Endothelial cell of umbilical vein (primary cell): ENCODE measurements at regions not wholly inside any gene's neighbourhood (a gene's known extent, or its start where the extent isn't known, plus 50 kb on each side); places are given as distances from the start of the nearest gene placed in this dataset.

ENCODE experiments used
- BruUV-seq: library from RNA; stranded (reverse); fragments of 400-500 nt; replicated peaks from 2 replicates; lab custom pipeline; 2021; lab: Mats Ljungman, UMichigan
- CTCF ChIA-PET: fragments of 300-600, 350-600 bp; sonication (Branson Sonifier 250); formaldehyde crosslinking; loops from one replicate; lab custom pipeline; 2021; ENCODE audit warnings: antibody characterized with exemption, inconsistent platforms; lab: Charles Lee
- POLR2A ChIA-PET: fragments of 300-600, 350-600 bp; sonication (Branson Sonifier 250); formaldehyde crosslinking; loops from one replicate; lab custom pipeline; 2021; ENCODE audit warnings: antibody characterized with exemption, inconsistent platforms; lab: Charles Lee
- DNase-seq: peaks from one replicate; pipeline ENCODE4 v3.0.0-alpha.2; 2011; ENCODE audit warnings: low read depth, low spot score
- FAIRE-seq: peaks from 2 replicates; lab custom pipeline; 2011; peaks lifted over from hg19 to GRCh38; lab: Jason Lieb, UNC
- H2AFZ ChIP-seq: 2 replicates; pipeline ENCODE4 v1.6.0; 2012; ENCODE audit warnings: low read depth, low read length, control low read depth, inconsistent platforms
- H3K27ac ChIP-seq: 2 replicates; pipeline ENCODE4 v1.5.1; 2011; ENCODE audit warnings: low read depth, mild to moderate bottlenecking, control low read depth, low read length, moderate library complexity; ENCODE audit not compliant: insufficient read depth
- H3K27me3 ChIP-seq, 2 experiments: 2 replicates each; pipeline versions ENCODE4 v1.6.0 to v1.6.1; 2011; ENCODE audit warnings: low read length in 2 of 2, mixed read lengths in 1 of 2; ENCODE audit not compliant: control insufficient read depth in 2 of 2, insufficient read depth in 2 of 2
- H3K36me3 ChIP-seq, 2 experiments: 2 replicates in 1 of 2; 3 replicates in 1 of 2; pipeline ENCODE4 v1.5.1; 2011; ENCODE audit warnings: low read length in 2 of 2, mild to moderate bottlenecking in 1 of 2, moderate library complexity in 1 of 2; ENCODE audit not compliant: control insufficient read depth in 2 of 2, insufficient read depth in 2 of 2; ENCODE audit errors: extremely low read depth in 1 of 2
- H3K4me1 ChIP-seq: 3 replicates; pipeline ENCODE4 v1.5.1; 2011; ENCODE audit warnings: mild to moderate bottlenecking, low read length; ENCODE audit not compliant: control insufficient read depth, insufficient read depth; ENCODE audit errors: extremely low read depth
- H3K4me2 ChIP-seq: 2 replicates; pipeline ENCODE4 v1.6.1; 2011; ENCODE audit warnings: low read length, control low read depth, mixed read lengths; ENCODE audit not compliant: insufficient read depth
- H3K4me3 ChIP-seq, 3 experiments: fragments of 200-600 bp in 1 of 3; sonication (generic), shearing (Covaris generic) in 1 of 3; replicated peaks in 1 of 3; 2 replicates each; pipeline ENCODE4 v1.5.1; 2011 to 2016; ENCODE audit warnings: control low read depth in 3 of 3, low read length in 3 of 3, mild to moderate bottlenecking in 2 of 3, inconsistent platforms in 1 of 3, low read depth in 1 of 3, moderate library complexity in 1 of 3; ENCODE audit not compliant: insufficient read depth in 1 of 3
- H3K79me2 ChIP-seq: 2 replicates; pipeline ENCODE4 v1.6.0; 2012; ENCODE audit warnings: low read length, inconsistent platforms; ENCODE audit not compliant: control insufficient read depth, insufficient read depth
- H3K9ac ChIP-seq: replicated peaks from 2 replicates; pipeline ENCODE3; 2011; ENCODE audit warnings: low read length, control low read depth; ENCODE audit not compliant: insufficient read depth; ENCODE audit errors: extremely low read depth
- H3K9me1 ChIP-seq: replicated peaks from 3 replicates; pipeline ENCODE4 v1.6.0; 2011; ENCODE audit warnings: mild to moderate bottlenecking, low read length; ENCODE audit not compliant: control insufficient read depth, insufficient read depth; ENCODE audit errors: extremely low read depth
- H3K9me3 ChIP-seq: replicated peaks from 2 replicates; pipeline ENCODE4 v1.5.1; 2012; ENCODE audit warnings: low read length, inconsistent platforms; ENCODE audit not compliant: control insufficient read depth, insufficient read depth
- H4K20me1 ChIP-seq: replicated peaks from 2 replicates; pipeline ENCODE3; 2011; ENCODE audit warnings: mild to moderate bottlenecking, low read length; ENCODE audit not compliant: control insufficient read depth, insufficient read depth; ENCODE audit errors: extremely low read depth
- CTCF ChIP-seq, 2 donors: IDR thresholded peaks; 1 replicate in 1 of 2; 2 replicates in 1 of 2; pipeline ENCODE4 v1.5.1; 2011; ENCODE audit warnings: low read length in 2 of 2, mild to moderate bottlenecking in 2 of 2, moderate library complexity in 2 of 2, control low read depth in 1 of 2, inconsistent platforms in 1 of 2, low read depth in 1 of 2; ENCODE audit not compliant: insufficient read depth in 1 of 2; ENCODE audit errors: extremely low read depth in 1 of 2
- EZH2 ChIP-seq: IDR thresholded peaks from 2 replicates; pipeline ENCODE4 v1.6.1; 2012; ENCODE audit warnings: borderline replicate concordance, low read depth, mild to moderate bottlenecking, moderate library complexity, low read length, inconsistent platforms; ENCODE audit not compliant: severe bottlenecking
- FOS ChIP-seq: IDR thresholded peaks from 2 replicates; pipeline ENCODE4 v1.6.1; 2011; ENCODE audit warnings: mild to moderate bottlenecking, low read length, moderate library complexity, borderline replicate concordance; ENCODE audit not compliant: insufficient read depth
- GATA2 ChIP-seq: IDR thresholded peaks from 2 replicates; pipeline ENCODE4 v1.7.0; 2011; ENCODE audit warnings: low read depth, mild to moderate bottlenecking, moderate library complexity, mixed read lengths, low read length; ENCODE audit not compliant: insufficient read length, insufficient read depth
- JUN ChIP-seq: IDR thresholded peaks from 2 replicates; pipeline ENCODE4 v1.6.1; 2011; ENCODE audit warnings: borderline replicate concordance, low read depth; ENCODE audit not compliant: insufficient read length, insufficient read depth
- MAX ChIP-seq: IDR thresholded peaks from 2 replicates; pipeline ENCODE4 v1.6.1; 2011; ENCODE audit not compliant: insufficient read depth, insufficient read length
- MYC ChIP-seq: IDR thresholded peaks from one replicate; pipeline ENCODE4 v1.6.1; 2011; ENCODE audit warnings: mild to moderate bottlenecking, low read depth, low read length
- POLR2A ChIP-seq: IDR thresholded peaks from 2 replicates; pipeline ENCODE4 v1.6.1; 2012; ENCODE audit warnings: low read depth, mild to moderate bottlenecking, control low read depth, low read length
- POLR2AphosphoS5 ChIP-seq: IDR thresholded peaks from 2 replicates; pipeline ENCODE4 v1.6.1; 2012; ENCODE audit warnings: low read depth, mild to moderate bottlenecking, control low read depth, low read length, moderate library complexity; ENCODE audit not compliant: insufficient read depth
- dilution Hi-C: fragments of 300-500 bp; cut with MboI; formaldehyde crosslinking; loops from one replicate; pipeline ENCODE4 v1.15.0; 2019; ENCODE audit warnings: low sequenced_read_pairs; ENCODE audit not compliant: extremely low pct_ligation_motif_present
- intact Hi-C: fragments of 100-400 bp; cut with micrococcal nuclease; formaldehyde crosslinking; loops from one replicate; pipeline ENCODE4 v1.10.0; 2022

DNA sequence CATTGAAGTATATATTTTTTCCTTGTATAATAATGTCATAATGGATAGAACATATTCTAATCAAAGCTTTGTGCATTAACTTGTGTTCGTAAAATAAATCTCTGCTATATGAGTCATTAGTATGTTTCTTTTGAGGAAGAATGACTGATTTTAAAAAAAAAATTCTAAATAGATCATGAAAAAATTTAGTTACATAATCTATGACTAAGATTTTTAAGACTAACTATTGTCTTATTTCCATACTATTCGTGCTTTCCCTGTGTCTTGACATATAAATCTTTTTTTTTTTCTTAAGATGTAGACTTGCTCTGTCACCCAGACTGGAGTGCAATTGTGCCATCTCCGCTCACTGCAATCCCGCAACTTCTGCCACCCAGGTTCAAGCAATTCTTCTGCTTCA, 226.1 kb downstream of the DSEL start:
- Histone ChIP-seq H3K27me3 (no peaks in the 10 kb centered on the region), H3K79me2 (no peaks in the 10 kb centered on the region), H3K4me1 (no peaks in the 10 kb centered on the region), H3K36me3 (no peaks in the 10 kb centered on the region), H3K4me3 (no peak overlapping the region), H3K27ac (no peak overlapping the region), H3K9me3 (no peaks in the 10 kb centered on the region), H3K9ac (no peak overlapping the region), H3K9me1 (no peaks in the 10 kb centered on the region), H4K20me1 (no peaks in the 10 kb centered on the region), H3K4me2 (no peak overlapping the region), H2AFZ (no peak overlapping the region)
- DNase-seq, result no peak
- TF ChIP-seq EZH2, result no peak
- TF ChIP-seq MYC, result no peak
- no peak for TF ChIP-seq POLR2AphosphoS5
- TF ChIP-seq MAX, result no peak
- TF ChIP-seq FOS, result no peak
- dilution Hi-C loops, result no loop called here
- CTCF ChIA-PET, result no interaction called here
- POLR2A ChIA-PET, result no interaction called here
- intact Hi-C loops, result no loop called here
- no peak for FAIRE-seq
- no TSS peak for BruUV-seq

DNA sequence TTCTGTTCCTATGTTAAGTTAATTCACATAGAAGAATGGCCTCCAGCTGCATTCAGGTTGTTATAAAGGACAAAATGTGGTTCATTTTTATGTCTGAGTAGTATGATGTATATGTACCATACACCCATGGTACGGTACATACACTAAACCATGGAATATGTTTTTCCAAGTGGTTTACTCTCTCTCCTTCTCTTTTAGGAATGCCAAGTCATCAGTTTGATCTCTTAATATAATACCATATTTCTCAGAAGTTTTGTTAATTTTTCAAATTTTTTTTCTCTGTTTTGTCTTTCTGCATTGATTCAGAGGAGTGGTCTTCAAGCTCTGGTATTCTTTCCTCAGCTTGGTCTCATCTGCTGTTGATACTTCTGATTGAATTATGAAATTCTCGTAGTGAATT, 230.9 kb downstream of the DSEL start:
- POLR2A ChIA-PET, result no interaction called here
- dilution Hi-C loops (no loop called here), intact Hi-C loops (no loop called here)
- Histone ChIP-seq H3K9me3 (no peaks in the 10 kb centered on the region), H3K27ac (no peak overlapping the region), H4K20me1 (no peaks in the 10 kb centered on the region), H3K27me3 (no peaks in the 10 kb centered on the region), H3K4me2 (no peak overlapping the region), H3K36me3 (no peaks in the 10 kb centered on the region), H3K79me2 (no peaks in the 10 kb centered on the region), H3K9me1 (no peaks in the 10 kb centered on the region), H3K9ac (no peak overlapping the region), H3K4me3 (no peak overlapping the region), H2AFZ (no peak overlapping the region), H3K4me1 (no peaks in the 10 kb centered on the region)
- FAIRE-seq, result no peak
- no TSS peak for BruUV-seq
- no peak for DNase-seq
- TF ChIP-seq MYC, result no peak
- no peak for TF ChIP-seq EZH2
- no peak for TF ChIP-seq POLR2A
- TF ChIP-seq JUN, result no peak
- TF ChIP-seq GATA2, result no peak
- no peak for TF ChIP-seq FOS
- TF ChIP-seq POLR2AphosphoS5, result no peak
- TF ChIP-seq CTCF (IDR thresholded peaks at IDR 0.05; ENCODE audit: extremely low read depth in 1 of 2, insufficient read depth in 1 of 2, low read depth in 1 of 2, low read length in 2 of 2), result no peak
- no peak for TF ChIP-seq MAX
- CTCF ChIA-PET, result no interaction called here
